ENCODE measurements at regions not wholly inside any gene's neighbourhood (a gene's known extent, or its start where the extent isn't known, plus 50 kb on each side); places are given as distances from the start of the nearest gene placed in this dataset.
A peak's percentile ranks its signal among the peaks of the same experiment; 100 is the strongest.

DNA sequence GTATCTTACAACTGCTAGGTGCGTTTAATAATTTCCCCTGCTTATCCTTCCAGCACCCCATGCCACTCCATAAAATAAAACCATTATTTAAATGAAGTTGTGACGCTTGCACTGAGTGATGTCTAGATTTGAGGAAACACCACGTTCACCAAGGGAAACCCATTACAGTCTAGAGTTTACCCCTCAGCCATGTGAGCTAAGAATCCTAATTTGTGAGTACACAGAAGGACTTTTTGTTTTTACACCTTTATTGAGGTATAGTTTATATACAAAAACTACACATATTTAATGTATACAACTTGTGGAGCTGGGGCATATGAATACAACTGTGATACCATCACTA, 326.8 kb downstream of the RAPGEF2 start:
- peaks cover 29% of the 10 kb centered on the region for H3K27me3 Mint-ChIP-seq
- H3K27ac Mint-ChIP-seq = no peak overlapping the region
- CTCF ChIA-PET = no interaction called here
- no peaks in the 10 kb centered on the region for H3K9me3 Mint-ChIP-seq (ENCODE audit: low read depth)
- peaks cover 8% of the 10 kb centered on the region for H3K4me1 Mint-ChIP-seq
- no peak for DNase-seq
- H3K36me3 Mint-ChIP-seq = no peaks in the 10 kb centered on the region
- ATAC-seq = peak; percentile 55
- H3K4me3 Mint-ChIP-seq = no peak overlapping the region

DNA sequence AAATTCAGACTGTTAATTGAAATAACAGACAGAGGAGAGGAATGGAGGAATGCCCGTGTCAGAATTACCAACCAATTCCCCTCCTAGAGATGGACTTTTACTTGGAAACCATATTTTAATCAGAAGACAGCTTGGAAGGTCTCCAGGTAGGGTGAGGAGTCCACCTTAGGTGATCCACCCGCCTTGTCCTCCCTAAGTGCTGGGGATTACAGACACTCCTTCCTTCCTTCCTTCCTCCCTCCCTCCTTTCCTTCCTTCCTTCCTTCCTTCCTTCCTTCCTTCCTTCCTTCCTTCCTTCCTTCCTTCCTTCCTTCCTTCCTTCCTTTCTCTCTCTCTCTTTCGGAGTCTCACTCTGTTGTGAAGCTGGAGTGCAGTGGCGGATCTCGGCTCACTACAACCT, 328.0 kb downstream of the RAPGEF2 start:
- Mint-ChIP-seq H3K36me3 (no peaks in the 10 kb centered on the region), H3K27ac (no peak overlapping the region), H3K27me3 (peaks cover 34% of the 10 kb centered on the region), H3K4me1 (peaks cover 18% of the 10 kb centered on the region), H3K9me3 (ENCODE audit: low read depth) (no peaks in the 10 kb centered on the region), H3K4me3 (no peak overlapping the region)
- DNase-seq (no peak), ATAC-seq (no peak)
- CTCF ChIA-PET = no interaction called here

DNA sequence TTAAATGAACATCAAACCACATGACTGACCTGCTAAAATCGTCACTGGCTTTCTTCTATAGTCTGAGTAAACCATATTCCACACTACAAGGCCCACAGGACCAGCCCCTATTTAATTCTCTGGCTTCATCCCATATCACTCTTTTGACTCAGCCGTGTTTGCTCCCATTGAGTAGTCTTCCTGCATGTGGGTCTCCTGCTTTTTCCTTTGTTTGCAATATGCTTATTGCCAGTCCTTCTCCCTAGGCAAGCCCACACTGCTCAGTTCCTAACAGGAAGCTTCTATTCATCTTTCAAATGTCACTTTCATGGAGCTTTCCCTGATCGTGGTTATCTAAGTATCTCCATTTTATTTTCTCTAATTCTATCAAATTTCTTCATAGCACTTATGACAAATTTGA, 329.6 kb downstream of the RAPGEF2 start:
- ATAC-seq (no peak), DNase-seq (no peak)
- CTCF ChIA-PET = no interaction called here
- Mint-ChIP-seq H3K27me3 (peaks cover 34% of the 10 kb centered on the region), H3K36me3 (no peaks in the 10 kb centered on the region), H3K9me3 (ENCODE audit: low read depth) (no peaks in the 10 kb centered on the region), H3K4me3 (no peak overlapping the region), H3K4me1 (peaks cover 20% of the 10 kb centered on the region), H3K27ac (no peak overlapping the region)

DNA sequence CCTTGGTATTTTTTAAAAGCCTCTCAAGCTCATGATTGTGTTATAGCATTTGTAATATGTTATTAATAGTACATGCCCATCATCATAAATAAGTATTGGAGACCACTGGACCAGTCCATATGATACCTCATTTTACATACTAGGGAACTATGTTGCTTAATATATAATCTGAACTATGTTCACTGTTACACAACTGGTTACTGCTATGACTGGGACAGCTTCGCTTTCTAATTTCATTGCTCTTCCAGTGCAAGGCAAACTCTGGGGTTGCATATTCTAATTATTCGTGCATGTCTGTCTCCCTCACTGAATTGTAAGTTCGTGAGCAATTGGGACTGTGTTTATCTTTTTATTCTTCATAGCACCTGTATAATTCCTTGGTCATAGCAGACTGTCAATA, 330.5 kb downstream of the RAPGEF2 start:
- CTCF ChIA-PET = no interaction called here
- DNase-seq (no peak), ATAC-seq (no peak)
- H3K27me3 Mint-ChIP-seq = peaks cover 34% of the 10 kb centered on the region
- H3K4me3 Mint-ChIP-seq = no peak overlapping the region
- no peaks in the 10 kb centered on the region for H3K9me3 Mint-ChIP-seq (ENCODE audit: low read depth)
- no peaks in the 10 kb centered on the region for H3K36me3 Mint-ChIP-seq
- H3K27ac Mint-ChIP-seq = no peak overlapping the region
- peaks cover 20% of the 10 kb centered on the region for H3K4me1 Mint-ChIP-seq

DNA sequence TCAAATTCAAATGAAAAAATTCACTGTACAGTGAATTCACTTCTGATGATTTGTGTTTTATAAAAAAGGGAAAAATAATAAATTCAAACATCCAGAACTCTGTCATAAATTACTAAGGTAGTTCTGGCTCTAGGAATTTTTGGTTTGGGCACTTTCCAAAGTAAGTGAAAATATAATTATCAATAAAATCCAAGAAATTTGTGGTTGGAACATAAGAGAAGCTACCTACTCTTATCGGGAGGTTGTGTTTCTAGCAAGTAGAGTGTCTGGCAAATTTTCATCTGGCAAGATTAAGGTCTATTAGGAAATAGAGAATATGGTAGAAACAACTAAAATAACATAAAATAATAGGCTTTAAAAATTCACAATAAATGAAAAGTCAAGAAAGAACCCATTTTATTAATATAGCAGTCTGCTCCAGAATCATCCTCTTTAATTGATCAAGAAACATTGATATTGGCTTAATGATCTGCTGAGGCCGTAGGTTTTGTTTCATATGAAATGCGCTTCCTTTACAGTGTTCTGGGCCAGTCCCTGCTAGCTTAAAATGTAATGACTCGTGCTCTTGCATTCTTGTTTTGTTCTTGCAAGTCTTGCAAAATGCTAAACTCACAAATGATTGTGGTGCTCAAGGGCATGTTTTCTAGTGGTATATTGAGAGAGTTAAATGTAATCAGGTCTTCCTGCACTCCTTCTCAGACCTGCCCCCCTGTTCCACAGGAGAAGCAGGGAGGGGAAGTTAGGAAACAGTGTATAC, 331.4 kb downstream of the RAPGEF2 start:
- ATAC-seq (no peak), DNase-seq (no peak)
- Mint-ChIP-seq H3K36me3 (no peaks in the 10 kb centered on the region), H3K27me3 (peaks cover 29% of the 10 kb centered on the region), H3K4me1 (peaks cover 16% of the 10 kb centered on the region), H3K27ac (no peak overlapping the region), H3K9me3 (ENCODE audit: low read depth) (no peaks in the 10 kb centered on the region), H3K4me3 (no peak overlapping the region)
- CTCF ChIA-PET = no interaction called here

DNA sequence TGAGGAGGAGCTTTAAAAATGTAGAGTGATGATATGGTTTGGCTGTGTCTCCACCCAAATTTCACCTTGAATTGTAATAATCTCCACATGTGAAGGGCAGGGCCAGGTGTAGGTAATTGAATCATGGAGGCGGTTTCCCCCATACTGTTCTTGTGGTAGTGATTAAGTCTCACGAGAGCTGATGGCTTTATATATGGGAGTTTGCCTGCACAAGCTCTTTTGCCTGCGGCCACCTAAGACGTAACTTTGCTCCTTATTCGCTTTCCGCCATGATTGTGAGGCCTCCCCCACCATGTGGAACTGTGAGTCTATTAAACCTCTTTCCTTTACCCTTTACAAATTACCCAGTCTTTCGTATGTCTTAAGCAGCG, 332.0 kb downstream of the RAPGEF2 start:
- CTCF ChIA-PET = no interaction called here
- no peak overlapping the region for H3K4me3 Mint-ChIP-seq
- no peaks in the 10 kb centered on the region for H3K36me3 Mint-ChIP-seq
- peaks cover 29% of the 10 kb centered on the region for H3K27me3 Mint-ChIP-seq
- no peak overlapping the region for H3K27ac Mint-ChIP-seq
- no peak for ATAC-seq
- peaks cover 14% of the 10 kb centered on the region for H3K4me1 Mint-ChIP-seq
- DNase-seq = no peak
- H3K9me3 Mint-ChIP-seq (ENCODE audit: low read depth) = no peaks in the 10 kb centered on the region

DNA sequence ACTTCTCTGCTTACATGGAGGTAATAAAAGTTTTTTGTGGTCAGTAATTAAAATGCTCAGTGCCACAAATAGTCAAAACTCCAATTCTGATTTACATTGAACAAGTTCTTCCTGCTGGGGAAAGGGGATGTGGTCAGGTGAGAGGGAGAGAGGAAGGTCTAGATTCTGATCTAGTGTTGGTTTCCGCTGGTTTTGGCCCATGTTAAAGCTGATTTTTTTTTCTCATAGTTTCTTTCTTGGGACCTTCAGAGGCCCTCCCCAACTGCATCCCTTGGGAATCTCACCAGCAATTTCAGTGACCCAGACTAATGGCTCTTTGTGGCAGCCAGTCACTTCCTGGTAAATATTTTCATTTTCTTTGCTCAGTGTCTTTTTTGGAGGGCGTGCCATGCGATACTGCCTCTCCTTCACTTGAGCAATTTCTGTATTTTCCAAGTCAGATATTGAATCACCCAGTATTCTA, 332.7 kb downstream of the RAPGEF2 start:
- ATAC-seq = peak; percentile 49
- H3K9me3 Mint-ChIP-seq (ENCODE audit: low read depth) = no peaks in the 10 kb centered on the region
- CTCF ChIA-PET = no interaction called here
- peaks cover 31% of the 10 kb centered on the region for H3K27me3 Mint-ChIP-seq
- no peak overlapping the region for H3K27ac Mint-ChIP-seq
- H3K4me3 Mint-ChIP-seq = no peak overlapping the region
- no peak for DNase-seq
- no peaks in the 10 kb centered on the region for H3K36me3 Mint-ChIP-seq
- H3K4me1 Mint-ChIP-seq = peaks cover 12% of the 10 kb centered on the region

DNA sequence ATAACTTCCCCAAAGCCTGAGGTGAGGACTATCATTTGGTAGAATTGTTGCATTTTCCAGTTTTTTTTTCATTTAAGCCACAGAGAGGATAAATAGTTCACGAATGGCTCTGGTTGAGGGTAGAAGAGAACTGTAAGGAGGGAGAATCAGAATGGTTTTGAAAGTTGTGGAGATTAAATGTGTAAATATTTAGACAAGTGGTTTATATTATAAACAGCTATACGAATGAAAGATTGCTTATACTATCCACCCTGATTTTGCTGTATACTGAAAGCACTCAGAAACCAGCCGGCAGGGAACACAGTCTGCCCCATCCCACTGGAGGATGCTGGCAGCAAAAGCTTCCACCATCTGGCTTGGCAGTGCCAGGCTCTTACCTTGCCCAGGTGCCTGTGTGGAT, 341.1 kb downstream of the RAPGEF2 start:
- ATAC-seq (no peak), DNase-seq (no peak)
- H3K4me1 Mint-ChIP-seq = no peaks in the 10 kb centered on the region
- H3K27ac Mint-ChIP-seq = no peak overlapping the region
- CTCF ChIA-PET = no interaction called here
- H3K4me3 Mint-ChIP-seq = no peak overlapping the region
- H3K27me3 Mint-ChIP-seq = peaks cover 24% of the 10 kb centered on the region
- no peaks in the 10 kb centered on the region for H3K9me3 Mint-ChIP-seq (ENCODE audit: low read depth)
- no peaks in the 10 kb centered on the region for H3K36me3 Mint-ChIP-seq

DNA sequence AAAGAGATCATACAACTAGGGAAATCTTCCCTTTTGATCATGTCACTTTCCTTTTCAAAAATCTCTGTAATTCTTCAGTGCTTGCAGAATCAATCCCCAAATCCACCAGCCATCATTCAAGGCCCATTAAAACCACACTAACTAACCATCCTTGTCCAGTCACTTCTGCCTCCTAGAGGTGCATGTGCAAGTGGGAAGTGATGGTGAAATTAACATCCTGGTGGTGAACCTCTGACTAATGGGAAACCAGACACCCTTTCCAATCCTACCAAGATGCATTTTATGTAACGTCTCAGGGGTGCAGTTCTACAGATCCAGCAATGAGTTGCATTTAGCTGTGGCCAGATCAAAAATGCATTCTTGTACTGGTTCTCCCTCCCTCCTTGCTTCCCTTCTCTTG, 341.8 kb downstream of the RAPGEF2 start:
- no peak overlapping the region for H3K4me3 Mint-ChIP-seq
- CTCF ChIA-PET = no interaction called here

DNA sequence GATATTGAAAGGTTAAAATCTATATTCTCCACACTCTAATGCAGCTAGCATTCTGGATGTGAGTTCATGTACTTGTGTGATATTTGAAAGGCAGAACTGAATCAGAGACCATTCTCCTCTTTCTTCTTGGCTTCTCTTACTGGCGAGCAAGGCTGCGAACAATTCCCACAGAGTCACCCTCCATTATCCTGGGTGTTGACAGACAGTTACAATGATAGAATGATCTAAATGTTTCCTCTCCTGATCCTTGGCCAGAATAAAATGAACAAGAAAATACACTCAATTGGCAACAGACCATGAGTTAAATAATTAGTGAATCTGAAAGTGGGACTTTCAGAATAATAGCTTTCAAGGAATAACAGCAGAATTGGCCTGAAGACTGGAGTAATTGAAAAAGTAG, 342.8 kb downstream of the RAPGEF2 start:
- H3K36me3 Mint-ChIP-seq = no peaks in the 10 kb centered on the region
- no peaks in the 10 kb centered on the region for H3K4me1 Mint-ChIP-seq
- ATAC-seq (no peak), DNase-seq (no peak)
- no peak overlapping the region for H3K4me3 Mint-ChIP-seq
- H3K27me3 Mint-ChIP-seq = peaks cover 25% of the 10 kb centered on the region
- H3K9me3 Mint-ChIP-seq (ENCODE audit: low read depth) = no peaks in the 10 kb centered on the region
- no peak overlapping the region for H3K27ac Mint-ChIP-seq
- CTCF ChIA-PET = interaction anchor here (0.8 kb wide), 1 partner anchor 10 kb away, joined by 3 read pairs; no protein-coding TSS in a partner anchor

More for the DNA sequence above, 341.8 kb downstream of the RAPGEF2 start:
- H3K27ac Mint-ChIP-seq = no peak overlapping the region
- no peak for ATAC-seq
- no peak for DNase-seq
- H3K9me3 Mint-ChIP-seq (ENCODE audit: low read depth) = no peaks in the 10 kb centered on the region
- peaks cover 24% of the 10 kb centered on the region for H3K27me3 Mint-ChIP-seq
- no peaks in the 10 kb centered on the region for H3K36me3 Mint-ChIP-seq
- H3K4me1 Mint-ChIP-seq = no peaks in the 10 kb centered on the region

DNA sequence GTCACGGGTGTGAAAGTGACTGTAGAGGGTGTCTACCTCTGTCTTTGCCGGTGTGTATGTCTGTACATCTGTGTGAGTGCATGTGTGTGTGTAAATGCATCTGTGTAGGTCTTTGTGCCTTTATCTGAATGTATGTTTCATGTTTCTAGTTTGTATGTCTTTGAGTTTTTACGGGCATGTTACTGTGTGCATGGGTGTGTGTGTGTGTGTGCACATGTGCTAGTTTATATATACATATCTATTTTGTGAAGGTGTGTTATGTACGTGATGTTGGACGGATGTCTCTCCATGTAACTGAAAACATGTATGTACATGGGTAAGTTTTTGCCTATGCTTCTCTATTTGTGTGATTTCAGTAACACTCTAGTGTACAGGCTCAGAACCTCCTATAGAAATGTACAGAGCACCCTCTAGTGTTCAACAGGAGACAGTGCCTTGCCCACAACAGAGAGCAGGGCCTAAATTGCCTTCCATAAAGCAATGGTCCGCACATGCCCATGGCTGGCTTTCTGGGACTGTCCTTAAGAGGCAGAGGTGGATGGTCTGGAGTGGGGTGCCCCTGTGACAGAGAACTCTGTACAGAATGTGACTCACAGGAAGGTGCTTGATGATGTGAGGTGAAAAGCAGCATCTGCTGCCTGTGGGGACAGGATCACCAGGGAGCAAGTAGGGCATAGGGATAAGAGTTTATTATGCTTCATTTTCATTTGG, 343.5 kb downstream of the RAPGEF2 start:
- CTCF ChIA-PET = no interaction called here
- no peak overlapping the region for H3K4me3 Mint-ChIP-seq
- no peaks in the 10 kb centered on the region for H3K36me3 Mint-ChIP-seq
- no peak for DNase-seq
- H3K4me1 Mint-ChIP-seq = no peaks in the 10 kb centered on the region
- H3K27me3 Mint-ChIP-seq = peaks cover 30% of the 10 kb centered on the region
- no peaks in the 10 kb centered on the region for H3K9me3 Mint-ChIP-seq (ENCODE audit: low read depth)
- H3K27ac Mint-ChIP-seq = no peak overlapping the region
- peak; percentile 88 for ATAC-seq

DNA sequence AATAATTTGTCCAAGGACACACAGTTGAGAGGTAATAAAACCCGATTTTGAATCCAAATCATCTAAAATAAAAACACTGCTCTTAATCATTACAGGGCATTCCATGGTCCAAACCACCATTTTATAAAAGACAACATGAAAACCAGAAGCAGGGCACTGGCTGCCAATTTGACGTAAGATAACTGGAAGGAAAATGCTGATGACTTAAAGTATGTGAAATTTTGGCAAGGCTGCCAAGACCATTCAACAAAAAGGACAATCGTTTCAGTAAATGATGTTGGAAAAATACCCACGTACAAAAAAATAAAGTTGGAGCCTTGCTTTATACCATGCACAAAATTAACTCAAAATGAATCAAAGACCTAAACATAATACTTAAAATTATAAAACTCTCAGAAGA, 344.4 kb downstream of the RAPGEF2 start:
- peaks cover 32% of the 10 kb centered on the region for H3K27me3 Mint-ChIP-seq
- H3K4me3 Mint-ChIP-seq = no peak overlapping the region
- H3K27ac Mint-ChIP-seq = no peak overlapping the region
- DNase-seq (no peak), ATAC-seq (no peak)
- H3K36me3 Mint-ChIP-seq = no peaks in the 10 kb centered on the region
- H3K4me1 Mint-ChIP-seq = no peaks in the 10 kb centered on the region
- CTCF ChIA-PET = no interaction called here
- H3K9me3 Mint-ChIP-seq (ENCODE audit: low read depth) = no peaks in the 10 kb centered on the region

DNA sequence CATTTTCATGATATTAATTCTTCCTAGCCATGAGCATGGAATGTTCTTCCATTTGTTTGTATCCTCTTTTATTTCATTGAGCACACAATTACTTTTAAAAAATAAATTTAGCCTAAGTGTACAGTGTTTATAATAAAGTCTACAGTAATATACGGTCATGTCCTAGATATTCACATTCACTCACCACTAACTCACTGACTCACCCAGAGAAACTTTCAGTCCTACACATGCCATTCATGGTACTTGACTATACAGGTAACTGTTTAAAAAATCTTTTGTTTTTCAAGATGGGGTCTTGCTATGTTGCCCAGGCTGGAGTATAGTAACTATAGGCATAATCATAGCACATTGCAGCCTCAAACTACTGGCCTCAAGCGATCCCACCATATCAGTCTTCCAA, 348.1 kb downstream of the RAPGEF2 start:
- no peak overlapping the region for H3K27ac Mint-ChIP-seq
- H3K36me3 Mint-ChIP-seq = no peaks in the 10 kb centered on the region
- CTCF ChIA-PET = no interaction called here
- peaks cover 1% of the 10 kb centered on the region for H3K4me1 Mint-ChIP-seq
- peaks cover 32% of the 10 kb centered on the region for H3K27me3 Mint-ChIP-seq
- DNase-seq = no peak
- no peak for ATAC-seq
- no peak overlapping the region for H3K4me3 Mint-ChIP-seq
- no peaks in the 10 kb centered on the region for H3K9me3 Mint-ChIP-seq (ENCODE audit: low read depth)

DNA sequence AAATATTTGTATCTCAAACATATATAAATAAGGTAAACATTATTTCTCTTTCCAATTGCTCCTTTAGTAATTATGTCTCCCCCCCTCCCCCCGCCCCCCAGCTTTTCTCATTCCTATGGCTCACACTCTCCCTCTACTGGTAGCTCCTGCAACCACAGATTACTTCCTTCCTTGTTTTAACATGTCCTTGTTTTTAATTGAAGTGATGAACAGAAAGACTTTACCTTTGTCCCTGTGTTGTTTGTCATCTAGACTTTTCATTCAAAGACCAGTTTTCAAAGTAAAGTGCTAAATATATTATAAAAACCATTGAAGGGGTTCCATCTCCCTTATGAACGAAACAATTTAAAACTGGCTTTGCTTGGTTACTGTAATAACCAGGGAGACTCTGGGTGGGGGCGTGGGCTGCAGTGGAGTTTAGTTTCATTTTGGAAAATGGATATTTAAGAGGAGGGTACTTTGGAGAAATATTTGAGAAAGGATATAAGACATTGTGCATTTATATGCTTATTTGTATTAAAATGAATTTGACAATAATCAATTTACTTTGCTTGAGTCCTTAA, 352.9 kb downstream of the RAPGEF2 start:
- H3K4me1 Mint-ChIP-seq = peaks cover 1% of the 10 kb centered on the region
- no peak for ATAC-seq
- H3K9me3 Mint-ChIP-seq (ENCODE audit: low read depth) = no peaks in the 10 kb centered on the region
- no peak overlapping the region for H3K27ac Mint-ChIP-seq
- no peaks in the 10 kb centered on the region for H3K36me3 Mint-ChIP-seq
- CTCF ChIA-PET = interaction anchor here (1.0 to 1.6 kb wide), 2 partner anchors 9 to 10 kb away, joined by 3 read pairs; no protein-coding TSS in a partner anchor
- peaks cover 6% of the 10 kb centered on the region for H3K27me3 Mint-ChIP-seq
- no peak for DNase-seq
- no peak overlapping the region for H3K4me3 Mint-ChIP-seq

All from activated CD8-positive, alpha-beta memory T cell treated with anti-CD3 and anti-CD28 coated beads, Interleukin-2, amount 10 ng/mL, durations not matched to agents 7 days and 5 days (primary cell).